HCT116 (cell line): ENCODE measurements at regions not wholly inside any gene's neighbourhood (a gene's known extent, or its start where the extent isn't known, plus 50 kb on each side); places are given as distances from the start of the nearest gene placed in this dataset.

ENCODE experiments used
- CEBPB ChIP-seq: IDR thresholded peaks from 2 replicates; pipeline ENCODE4 v1.6.1; 2012; ENCODE audit warnings: low read depth
- EZH2 ChIP-seq: fragments of 200-600 bp; sonication (generic); IDR thresholded peaks from 2 replicates; pipeline ENCODE4 v1.6.1; 2017; ENCODE audit warnings: antibody characterized with exemption, mixed run types
- FOSL1 ChIP-seq: IDR thresholded peaks from 2 replicates; pipeline ENCODE4 v1.6.1; 2012; ENCODE audit warnings: low read depth
- POLR2A ChIP-seq: IDR thresholded peaks from 2 replicates; pipeline ENCODE4 v1.7.0; 2011; ENCODE audit warnings: borderline replicate concordance; ENCODE audit not compliant: insufficient read depth, insufficient read length; ENCODE audit errors: extremely low read depth
- POLR2AphosphoS5 ChIP-seq: IDR thresholded peaks from 2 replicates; pipeline ENCODE4 v1.6.1; 2011; ENCODE audit warnings: mild to moderate bottlenecking, low read depth, low read length, moderate library complexity
- RAD21 ChIP-seq: IDR thresholded peaks from 2 replicates; pipeline ENCODE4 v1.6.1; 2012; ENCODE audit warnings: low read depth, mild to moderate bottlenecking
- TCF7L2 ChIP-seq: IDR thresholded peaks from 2 replicates; pipeline ENCODE4 v1.7.0; 2011; ENCODE audit warnings: borderline replicate concordance, inconsistent platforms; ENCODE audit not compliant: insufficient read depth, insufficient read length; ENCODE audit errors: extremely low read depth
- YY1 ChIP-seq: IDR thresholded peaks from 2 replicates; pipeline ENCODE4 v1.6.1; 2011; ENCODE audit warnings: low read length, low read depth, moderate library complexity, mild to moderate bottlenecking; ENCODE audit not compliant: insufficient replicate concordance; ENCODE audit errors: extremely low read depth
- ZNF274 ChIP-seq: fragments of 200-500 bp; sonication (Bioruptor generic); IDR thresholded peaks from 2 replicates; pipeline ENCODE4 v1.6.1; 2014; ENCODE audit warnings: mild to moderate bottlenecking, low read depth, low read length, inconsistent platforms
- TF ChIP-seq, protein P1 (sequence below), 3 experiments: fragments of 200-600 bp in 1 of 3; sonication (generic) in 1 of 3; IDR thresholded peaks in 2 of 3; conservative IDR thresholded peaks in 1 of 3; 2 replicates each; pipeline ENCODE4 v1.5.1; 2012 to 2017; ENCODE audit warnings: low read depth in 2 of 3, low read length in 2 of 3, antibody characterized with exemption in 1 of 3, borderline replicate concordance in 1 of 3, control low read depth in 1 of 3, mild to moderate bottlenecking in 1 of 3, mixed read lengths in 1 of 3, mixed run types in 1 of 3, moderate library complexity in 1 of 3; ENCODE audit not compliant: insufficient read depth in 1 of 3
- TF ChIP-seq, protein P2 (sequence below): IDR thresholded peaks from 2 replicates; pipeline ENCODE4 v1.6.1; 2012; ENCODE audit warnings: low read depth

DNA sequence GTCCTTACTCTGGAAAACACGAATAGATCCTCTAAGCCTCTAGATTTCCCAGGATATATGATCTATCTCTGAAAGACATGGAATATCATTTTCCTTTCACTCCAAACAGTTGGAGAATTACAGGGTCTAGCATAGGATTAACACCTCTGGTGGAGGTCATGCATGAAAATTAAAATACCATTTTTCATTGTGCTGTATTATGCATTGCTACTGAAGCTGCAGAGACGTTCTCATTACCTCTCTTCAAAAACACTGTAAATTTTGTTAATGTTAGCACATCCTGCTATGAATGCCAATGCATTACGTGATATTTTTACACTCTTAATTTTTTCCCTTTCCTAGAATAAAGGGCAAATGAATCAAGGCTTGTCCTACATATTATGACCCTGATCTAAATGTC is 558.6 kb downstream of the TBC1D32 start:
- TF ChIP-seq RAD21 (no peak), ZNF274 (no peak), EZH2 (no peak), FOSL1 (no peak), POLR2A (no peak), CEBPB (no peak), YY1 (no peak), POLR2AphosphoS5 (no peak), TCF7L2 (no peak)
- TF ChIP-seq, protein P1, sequence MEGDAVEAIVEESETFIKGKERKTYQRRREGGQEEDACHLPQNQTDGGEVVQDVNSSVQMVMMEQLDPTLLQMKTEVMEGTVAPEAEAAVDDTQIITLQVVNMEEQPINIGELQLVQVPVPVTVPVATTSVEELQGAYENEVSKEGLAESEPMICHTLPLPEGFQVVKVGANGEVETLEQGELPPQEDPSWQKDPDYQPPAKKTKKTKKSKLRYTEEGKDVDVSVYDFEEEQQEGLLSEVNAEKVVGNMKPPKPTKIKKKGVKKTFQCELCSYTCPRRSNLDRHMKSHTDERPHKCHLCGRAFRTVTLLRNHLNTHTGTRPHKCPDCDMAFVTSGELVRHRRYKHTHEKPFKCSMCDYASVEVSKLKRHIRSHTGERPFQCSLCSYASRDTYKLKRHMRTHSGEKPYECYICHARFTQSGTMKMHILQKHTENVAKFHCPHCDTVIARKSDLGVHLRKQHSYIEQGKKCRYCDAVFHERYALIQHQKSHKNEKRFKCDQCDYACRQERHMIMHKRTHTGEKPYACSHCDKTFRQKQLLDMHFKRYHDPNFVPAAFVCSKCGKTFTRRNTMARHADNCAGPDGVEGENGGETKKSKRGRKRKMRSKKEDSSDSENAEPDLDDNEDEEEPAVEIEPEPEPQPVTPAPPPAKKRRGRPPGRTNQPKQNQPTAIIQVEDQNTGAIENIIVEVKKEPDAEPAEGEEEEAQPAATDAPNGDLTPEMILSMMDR (IDR thresholded peaks at IDR 0.05 in 2 of 3, conservative IDR thresholded peaks at IDR 0.05 in 1 of 3; ENCODE audit: borderline replicate concordance in 1 of 3, insufficient read depth in 1 of 3, low read depth in 2 of 3, low read length in 2 of 3), result no peak
- TF ChIP-seq, protein P2, sequence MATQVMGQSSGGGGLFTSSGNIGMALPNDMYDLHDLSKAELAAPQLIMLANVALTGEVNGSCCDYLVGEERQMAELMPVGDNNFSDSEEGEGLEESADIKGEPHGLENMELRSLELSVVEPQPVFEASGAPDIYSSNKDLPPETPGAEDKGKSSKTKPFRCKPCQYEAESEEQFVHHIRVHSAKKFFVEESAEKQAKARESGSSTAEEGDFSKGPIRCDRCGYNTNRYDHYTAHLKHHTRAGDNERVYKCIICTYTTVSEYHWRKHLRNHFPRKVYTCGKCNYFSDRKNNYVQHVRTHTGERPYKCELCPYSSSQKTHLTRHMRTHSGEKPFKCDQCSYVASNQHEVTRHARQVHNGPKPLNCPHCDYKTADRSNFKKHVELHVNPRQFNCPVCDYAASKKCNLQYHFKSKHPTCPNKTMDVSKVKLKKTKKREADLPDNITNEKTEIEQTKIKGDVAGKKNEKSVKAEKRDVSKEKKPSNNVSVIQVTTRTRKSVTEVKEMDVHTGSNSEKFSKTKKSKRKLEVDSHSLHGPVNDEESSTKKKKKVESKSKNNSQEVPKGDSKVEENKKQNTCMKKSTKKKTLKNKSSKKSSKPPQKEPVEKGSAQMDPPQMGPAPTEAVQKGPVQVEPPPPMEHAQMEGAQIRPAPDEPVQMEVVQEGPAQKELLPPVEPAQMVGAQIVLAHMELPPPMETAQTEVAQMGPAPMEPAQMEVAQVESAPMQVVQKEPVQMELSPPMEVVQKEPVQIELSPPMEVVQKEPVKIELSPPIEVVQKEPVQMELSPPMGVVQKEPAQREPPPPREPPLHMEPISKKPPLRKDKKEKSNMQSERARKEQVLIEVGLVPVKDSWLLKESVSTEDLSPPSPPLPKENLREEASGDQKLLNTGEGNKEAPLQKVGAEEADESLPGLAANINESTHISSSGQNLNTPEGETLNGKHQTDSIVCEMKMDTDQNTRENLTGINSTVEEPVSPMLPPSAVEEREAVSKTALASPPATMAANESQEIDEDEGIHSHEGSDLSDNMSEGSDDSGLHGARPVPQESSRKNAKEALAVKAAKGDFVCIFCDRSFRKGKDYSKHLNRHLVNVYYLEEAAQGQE, result no peak
